Upper lobe of left lung (tissue), 4 donors: ENCODE measurements at regions not wholly inside any gene's neighbourhood (a gene's known extent, or its start where the extent isn't known, plus 50 kb on each side); places are given as distances from the start of the nearest gene placed in this dataset.

Source experiments
- POLR2A ChIP-seq, 4 donors: fragments of 450-650 bp; IDR thresholded peaks; one replicate each; pipeline ENCODE4 v1.5.1; 2016 to 2017; ENCODE audit warnings: antibody characterized with exemption in 4 of 4, mild to moderate bottlenecking in 2 of 4
- TF ChIP-seq, protein P1 (sequence below), 6 experiments: fragments of 450-650 bp in 4 of 6; fragments of 200-600 bp in 2 of 6; sonication (generic) in 2 of 6; IDR thresholded peaks; one replicate each; pipeline ENCODE4 v1.5.1; 2016 to 2019; ENCODE audit warnings: antibody characterized with exemption in 6 of 6

DNA sequence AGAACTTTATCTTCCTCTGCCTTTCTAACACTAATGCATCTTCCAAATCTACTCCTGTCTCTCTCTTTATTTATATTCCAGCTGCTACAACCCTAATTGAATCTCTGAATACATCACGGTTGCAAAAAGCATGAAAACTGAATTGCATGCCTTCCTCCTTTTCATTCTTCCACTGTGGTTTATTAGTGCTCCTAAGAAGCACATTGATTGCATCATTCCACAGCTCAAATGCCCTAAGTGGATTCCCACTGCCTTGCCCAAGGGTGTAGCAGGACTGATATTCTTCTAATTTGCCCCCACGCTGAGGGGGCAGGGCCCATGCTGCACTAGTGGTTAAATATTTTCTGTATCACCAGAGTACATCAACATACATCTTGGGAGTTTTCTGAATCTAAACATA, 640.8 kb downstream of the EFNB2 start:
- TF ChIP-seq, protein P1, sequence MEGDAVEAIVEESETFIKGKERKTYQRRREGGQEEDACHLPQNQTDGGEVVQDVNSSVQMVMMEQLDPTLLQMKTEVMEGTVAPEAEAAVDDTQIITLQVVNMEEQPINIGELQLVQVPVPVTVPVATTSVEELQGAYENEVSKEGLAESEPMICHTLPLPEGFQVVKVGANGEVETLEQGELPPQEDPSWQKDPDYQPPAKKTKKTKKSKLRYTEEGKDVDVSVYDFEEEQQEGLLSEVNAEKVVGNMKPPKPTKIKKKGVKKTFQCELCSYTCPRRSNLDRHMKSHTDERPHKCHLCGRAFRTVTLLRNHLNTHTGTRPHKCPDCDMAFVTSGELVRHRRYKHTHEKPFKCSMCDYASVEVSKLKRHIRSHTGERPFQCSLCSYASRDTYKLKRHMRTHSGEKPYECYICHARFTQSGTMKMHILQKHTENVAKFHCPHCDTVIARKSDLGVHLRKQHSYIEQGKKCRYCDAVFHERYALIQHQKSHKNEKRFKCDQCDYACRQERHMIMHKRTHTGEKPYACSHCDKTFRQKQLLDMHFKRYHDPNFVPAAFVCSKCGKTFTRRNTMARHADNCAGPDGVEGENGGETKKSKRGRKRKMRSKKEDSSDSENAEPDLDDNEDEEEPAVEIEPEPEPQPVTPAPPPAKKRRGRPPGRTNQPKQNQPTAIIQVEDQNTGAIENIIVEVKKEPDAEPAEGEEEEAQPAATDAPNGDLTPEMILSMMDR (IDR thresholded peaks at IDR 0.05): no peak
- no peak for TF ChIP-seq POLR2A (IDR thresholded peaks at IDR 0.05)
